ENCODE measurements at regions not wholly inside any gene's neighbourhood (a gene's known extent, or its start where the extent isn't known, plus 50 kb on each side); places are given as distances from the start of the nearest gene placed in this dataset.

GRCh38 chr6:156392648-156393047, 384.5 kb upstream of the ARID1B start:
- intact Hi-C loops (cut with DNase I): no loop called here
- 76 to 93% (median 85%) methylated on average over 4 of the region's 4 CpGs for WGBS, 4 donors

DNA sequence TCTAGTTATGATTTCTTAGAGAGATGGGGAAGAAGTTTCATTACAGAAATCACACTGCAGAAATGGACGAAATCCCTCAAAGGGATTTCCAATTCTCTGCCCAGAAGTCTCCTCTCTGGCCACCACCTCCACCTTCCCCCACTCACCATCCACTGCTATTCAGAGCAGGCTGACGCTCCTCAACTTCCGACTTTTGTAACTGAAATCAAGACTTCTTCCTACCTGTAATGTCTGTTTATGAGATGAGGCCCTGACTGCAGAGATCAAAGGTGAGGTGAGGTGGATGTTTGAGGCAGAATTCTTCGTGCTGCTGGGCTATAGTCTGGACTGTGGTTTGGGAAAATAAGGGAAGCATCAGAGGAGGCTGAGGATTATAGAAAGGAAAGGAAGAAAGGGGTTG, 385.2 kb upstream of the ARID1B start:
- Histone ChIP-seq H3K4me3 (no peak overlapping the region), H3K36me3 (no peaks in the 10 kb centered on the region), H3K27ac (no peak overlapping the region), H3K27me3 (peaks cover 0 to 14% (median 0%) of the 10 kb centered on the region in 9 donors), H3K4me1 (peaks cover 0 to 3% (median 0%) of the 10 kb centered on the region in 12 donors), H3K9me3 (no peaks in the 10 kb centered on the region)
- ATAC-seq (no peak), DNase-seq (no peak)
- no peak for TF ChIP-seq POLR2A (IDR thresholded peaks at IDR 0.05)
- TF ChIP-seq, protein P1, sequence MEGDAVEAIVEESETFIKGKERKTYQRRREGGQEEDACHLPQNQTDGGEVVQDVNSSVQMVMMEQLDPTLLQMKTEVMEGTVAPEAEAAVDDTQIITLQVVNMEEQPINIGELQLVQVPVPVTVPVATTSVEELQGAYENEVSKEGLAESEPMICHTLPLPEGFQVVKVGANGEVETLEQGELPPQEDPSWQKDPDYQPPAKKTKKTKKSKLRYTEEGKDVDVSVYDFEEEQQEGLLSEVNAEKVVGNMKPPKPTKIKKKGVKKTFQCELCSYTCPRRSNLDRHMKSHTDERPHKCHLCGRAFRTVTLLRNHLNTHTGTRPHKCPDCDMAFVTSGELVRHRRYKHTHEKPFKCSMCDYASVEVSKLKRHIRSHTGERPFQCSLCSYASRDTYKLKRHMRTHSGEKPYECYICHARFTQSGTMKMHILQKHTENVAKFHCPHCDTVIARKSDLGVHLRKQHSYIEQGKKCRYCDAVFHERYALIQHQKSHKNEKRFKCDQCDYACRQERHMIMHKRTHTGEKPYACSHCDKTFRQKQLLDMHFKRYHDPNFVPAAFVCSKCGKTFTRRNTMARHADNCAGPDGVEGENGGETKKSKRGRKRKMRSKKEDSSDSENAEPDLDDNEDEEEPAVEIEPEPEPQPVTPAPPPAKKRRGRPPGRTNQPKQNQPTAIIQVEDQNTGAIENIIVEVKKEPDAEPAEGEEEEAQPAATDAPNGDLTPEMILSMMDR (IDR thresholded peaks at IDR 0.05): no peak
- WGBS, 4 donors: 87 to 93% (median 89%) methylated on average over 4 of the region's 4 CpGs
- intact Hi-C loops (cut with DNase I): no loop called here

More at GRCh38 chr6:156392648-156393047, 384.5 kb upstream of the ARID1B start:
- ATAC-seq: no peak
- peaks cover 0 to 5% (median 0%) of the 10 kb centered on the region in 12 donors for H3K4me1 ChIP-seq
- no peaks in the 10 kb centered on the region for H3K36me3 ChIP-seq
- H3K4me3 ChIP-seq: no peak overlapping the region
- H3K27me3 ChIP-seq: peaks cover 0 to 17% (median 2%) of the 10 kb centered on the region in 9 donors
- no peaks in the 10 kb centered on the region for H3K9me3 ChIP-seq
- H3K27ac ChIP-seq: no peak overlapping the region
- DNase-seq: no peak
- TF ChIP-seq POLR2A (IDR thresholded peaks at IDR 0.05): no peak
- TF ChIP-seq, protein P1 (IDR thresholded peaks at IDR 0.05): no peak

DNA sequence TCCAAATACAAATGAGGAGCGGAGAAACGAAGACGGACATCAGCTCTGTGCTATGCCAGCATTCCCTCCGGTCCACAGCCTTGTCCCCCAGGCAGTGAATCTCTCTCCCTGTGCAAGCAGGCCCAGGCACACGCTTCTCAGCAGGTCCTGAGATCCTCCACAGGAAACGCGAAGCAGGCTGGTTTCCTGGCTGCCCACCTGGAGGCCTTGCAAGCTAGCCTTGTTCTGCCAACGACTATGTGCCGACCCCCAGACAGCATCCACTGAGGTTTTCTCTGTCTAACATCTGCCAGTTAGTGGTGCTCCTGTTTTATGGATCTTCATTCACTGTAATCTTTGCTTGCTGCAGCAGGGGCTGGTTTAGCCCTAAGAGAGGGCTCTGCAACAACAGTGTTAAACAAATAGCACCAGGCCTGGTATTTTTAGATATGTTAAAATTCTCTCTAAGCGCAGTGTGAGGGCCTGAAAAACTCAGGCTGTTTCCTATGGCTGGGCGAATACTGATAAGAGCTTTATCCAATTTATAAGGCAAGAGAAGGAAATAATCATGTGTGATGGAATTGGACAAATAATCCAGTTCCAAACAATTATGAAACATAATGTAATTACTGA, 386.0 kb upstream of the ARID1B start:
- 67 to 69% (median 68%) methylated on average over 11 of the region's 11 CpGs for WGBS, 4 donors

DNA sequence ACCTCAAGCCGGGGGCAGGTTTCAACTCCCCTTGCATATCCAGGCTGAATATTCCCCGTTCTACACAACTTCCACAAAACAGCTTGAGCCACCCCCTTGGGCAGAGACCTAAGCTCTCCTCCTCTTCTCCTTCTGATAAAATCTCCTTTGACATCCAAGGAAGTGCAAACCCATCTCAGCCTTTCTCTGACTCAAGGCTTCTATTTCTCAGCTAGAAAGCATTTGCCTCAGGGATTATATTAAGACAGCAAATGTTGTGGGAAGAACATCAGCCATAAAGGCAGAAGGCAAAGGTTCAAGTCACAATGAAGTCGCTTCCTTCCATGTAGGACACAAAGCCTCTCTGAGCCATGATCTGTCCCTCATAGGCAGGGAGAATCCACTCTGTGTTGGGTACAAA, 386.6 kb upstream of the ARID1B start:
- H3K4me1 ChIP-seq: no peaks in the 10 kb centered on the region
- WGBS, 4 donors: 56 to 75% (median 73%) methylated on average over 3 of the region's 3 CpGs
- DNase-seq: no peak
- intact Hi-C loops (cut with DNase I): no loop called here
- no peaks in the 10 kb centered on the region for H3K36me3 ChIP-seq
- no peaks in the 10 kb centered on the region for H3K9me3 ChIP-seq
- no peak for ATAC-seq
- H3K27ac ChIP-seq: no peak overlapping the region
- H3K27me3 ChIP-seq: peaks cover 0 to 6% (median 0%) of the 10 kb centered on the region in 9 donors
- no peak overlapping the region for H3K4me3 ChIP-seq
- TF ChIP-seq, protein P1 (IDR thresholded peaks at IDR 0.05): no peak
- no peak for TF ChIP-seq POLR2A (IDR thresholded peaks at IDR 0.05)

More for the DNA sequence above, 386.0 kb upstream of the ARID1B start:
- Histone ChIP-seq H3K27me3 (peaks cover 0 to 11% (median 0%) of the 10 kb centered on the region in 9 donors), H3K4me3 (no peak overlapping the region), H3K36me3 (no peaks in the 10 kb centered on the region), H3K4me1 (no peaks in the 10 kb centered on the region), H3K27ac (no peak overlapping the region), H3K9me3 (no peaks in the 10 kb centered on the region)
- intact Hi-C loops (cut with DNase I): no loop called here
- TF ChIP-seq, protein P1 (IDR thresholded peaks at IDR 0.05): no peak
- TF ChIP-seq POLR2A (IDR thresholded peaks at IDR 0.05): no peak
- DNase-seq (no peak), ATAC-seq (no peak)
